Lower leg skin (tissue), 4 donors: ENCODE measurements at regions not wholly inside any gene's neighbourhood (a gene's known extent, or its start where the extent isn't known, plus 50 kb on each side); places are given as distances from the start of the nearest gene placed in this dataset.
"Not testable (repeated sequence)": the region's sequence is repeated elsewhere in the genome, so short reads cannot be mapped to it uniquely, and the experiment has no call there.

Source experiments
- DNase-seq, 2 donors: peaks; one replicate each; pipeline ENCODE4 v3.0.0-alpha.2; 2019; ENCODE audit warnings: low spot score in 2 of 2
- H3K4me3 ChIP-seq: fragments of 200-600 bp; sonication (generic); 2 replicates; pipeline ENCODE4 v1.5.1; 2017; ENCODE audit warnings: mild to moderate bottlenecking, low read depth; ENCODE audit not compliant: poor library complexity, severe bottlenecking
- POLR2A ChIP-seq, 2 donors: fragments of 450-650 bp; IDR thresholded peaks; one replicate each; pipeline ENCODE4 v1.6.1; 2016 to 2017; ENCODE audit warnings: antibody characterized with exemption in 2 of 2, mild to moderate bottlenecking in 1 of 2, moderate library complexity in 1 of 2
- WGBS, 2 donors: methylation state at CpG; one replicate each; pipeline ENCODE4 v1.1.5; 2018; 5-methylcytosine and 5-hydroxymethylcytosine counted together
- intact Hi-C: fragments of 100-400 bp; cut with DNase I; formaldehyde crosslinking; loops from one replicate; pipeline ENCODE4 v1.15.0; 2023; ENCODE audit warnings: low total_unique reads
- TF ChIP-seq, protein P1 (sequence below), 3 donors: fragments of 450-650 bp; IDR thresholded peaks; one replicate each; pipeline ENCODE4 v1.5.1; 2016; ENCODE audit warnings: antibody characterized with exemption in 3 of 3, mild to moderate bottlenecking in 3 of 3, moderate library complexity in 2 of 3

DNA sequence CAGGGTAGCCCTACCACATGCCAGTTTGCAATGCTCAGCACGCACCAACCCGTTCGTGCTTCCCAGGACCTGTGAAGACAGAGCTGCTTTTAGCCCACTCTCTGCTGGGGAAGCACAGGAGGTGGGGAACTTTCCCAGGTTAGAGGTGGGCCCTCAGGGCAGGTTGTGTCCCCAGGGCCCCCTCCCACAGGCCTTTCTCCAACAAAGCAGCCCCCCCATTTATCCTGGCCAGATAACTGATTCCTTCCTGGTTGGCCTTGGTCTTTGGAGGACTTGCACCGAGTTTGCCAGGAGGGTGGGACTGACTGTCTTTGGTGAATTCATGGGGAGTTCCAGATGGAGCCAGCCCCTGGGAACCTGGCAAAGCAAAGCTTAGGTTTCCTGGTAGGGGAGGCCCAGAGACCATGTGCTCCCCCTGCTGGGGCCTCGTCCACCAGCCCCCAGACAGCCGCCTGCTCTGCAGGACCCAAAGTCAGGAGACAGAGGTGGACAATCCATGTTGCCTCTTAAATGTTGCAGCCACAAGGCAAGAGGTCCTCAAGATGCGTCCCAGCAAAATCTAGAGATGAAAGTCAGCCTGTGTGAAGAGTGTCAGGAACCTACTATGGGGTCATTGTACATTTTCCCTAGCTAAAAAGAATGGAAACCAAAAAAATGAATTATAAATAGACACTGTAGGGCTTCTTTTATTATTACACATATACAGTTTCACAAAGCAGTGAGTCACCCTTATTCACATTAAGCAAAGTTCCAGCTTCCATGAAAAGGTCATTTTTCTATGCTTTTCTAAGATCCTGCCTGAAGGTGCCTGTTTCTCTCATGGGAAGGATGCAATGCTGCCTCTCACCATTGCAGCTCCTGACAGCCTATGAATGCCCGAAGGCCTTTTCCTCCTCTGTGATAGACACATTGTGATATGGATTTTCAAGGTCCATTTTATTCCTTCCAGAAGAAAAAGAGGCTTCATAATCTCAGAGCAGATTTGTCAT is 497.8 kb downstream of the PREX1 start:
- 63 to 78% methylated on average over 8 of the region's 8 CpGs for WGBS, 2 donors
- DNase-seq = no peak
- no peak for TF ChIP-seq POLR2A (IDR thresholded peaks at IDR 0.05)
- TF ChIP-seq, protein P1, sequence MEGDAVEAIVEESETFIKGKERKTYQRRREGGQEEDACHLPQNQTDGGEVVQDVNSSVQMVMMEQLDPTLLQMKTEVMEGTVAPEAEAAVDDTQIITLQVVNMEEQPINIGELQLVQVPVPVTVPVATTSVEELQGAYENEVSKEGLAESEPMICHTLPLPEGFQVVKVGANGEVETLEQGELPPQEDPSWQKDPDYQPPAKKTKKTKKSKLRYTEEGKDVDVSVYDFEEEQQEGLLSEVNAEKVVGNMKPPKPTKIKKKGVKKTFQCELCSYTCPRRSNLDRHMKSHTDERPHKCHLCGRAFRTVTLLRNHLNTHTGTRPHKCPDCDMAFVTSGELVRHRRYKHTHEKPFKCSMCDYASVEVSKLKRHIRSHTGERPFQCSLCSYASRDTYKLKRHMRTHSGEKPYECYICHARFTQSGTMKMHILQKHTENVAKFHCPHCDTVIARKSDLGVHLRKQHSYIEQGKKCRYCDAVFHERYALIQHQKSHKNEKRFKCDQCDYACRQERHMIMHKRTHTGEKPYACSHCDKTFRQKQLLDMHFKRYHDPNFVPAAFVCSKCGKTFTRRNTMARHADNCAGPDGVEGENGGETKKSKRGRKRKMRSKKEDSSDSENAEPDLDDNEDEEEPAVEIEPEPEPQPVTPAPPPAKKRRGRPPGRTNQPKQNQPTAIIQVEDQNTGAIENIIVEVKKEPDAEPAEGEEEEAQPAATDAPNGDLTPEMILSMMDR (IDR thresholded peaks at IDR 0.05) = no peak
- H3K4me3 ChIP-seq = no peak overlapping the region
- intact Hi-C loops = no loop called here

- intact Hi-C loops = no loop called here
- H3K4me3 ChIP-seq = no peak overlapping the region
- TF ChIP-seq POLR2A (IDR thresholded peaks at IDR 0.05) = no peak
- TF ChIP-seq, protein P1 (IDR thresholded peaks at IDR 0.05) = no peak
- no peak for DNase-seq
- 50 to 51% methylated on average over 4 of the region's 4 CpGs for WGBS, 2 donors
These were observed 498.7 kb downstream of the PREX1 start for GRCh38 chr20:48329031-48329615.

DNA sequence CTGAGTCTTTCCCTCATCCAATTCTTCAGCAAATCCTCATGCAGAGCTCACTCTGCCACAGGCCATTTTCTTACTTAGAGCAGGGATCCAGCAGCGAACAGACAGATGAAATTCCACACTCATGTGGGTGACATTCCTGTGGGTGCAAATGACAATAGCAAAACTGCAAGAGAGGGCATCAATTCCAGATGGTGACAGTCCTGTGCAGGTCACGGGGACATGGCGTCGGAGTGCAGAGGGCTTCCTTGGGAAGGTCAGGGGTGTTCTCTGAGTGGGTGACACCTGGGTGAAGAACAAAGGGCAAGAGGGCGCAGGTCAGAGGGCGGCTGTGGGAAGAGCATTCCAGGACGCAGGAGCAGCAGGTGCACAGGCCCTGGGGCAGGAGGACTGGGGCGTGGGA is 500.0 kb downstream of the PREX1 start:
- H3K4me3 ChIP-seq, DNase-seq, intact Hi-C loops: not testable (repeated sequence)
- whole genome bisulfite sequencing, 2 donors = 91 to 92% methylated on average over 8 of the region's 8 CpGs

DNA sequence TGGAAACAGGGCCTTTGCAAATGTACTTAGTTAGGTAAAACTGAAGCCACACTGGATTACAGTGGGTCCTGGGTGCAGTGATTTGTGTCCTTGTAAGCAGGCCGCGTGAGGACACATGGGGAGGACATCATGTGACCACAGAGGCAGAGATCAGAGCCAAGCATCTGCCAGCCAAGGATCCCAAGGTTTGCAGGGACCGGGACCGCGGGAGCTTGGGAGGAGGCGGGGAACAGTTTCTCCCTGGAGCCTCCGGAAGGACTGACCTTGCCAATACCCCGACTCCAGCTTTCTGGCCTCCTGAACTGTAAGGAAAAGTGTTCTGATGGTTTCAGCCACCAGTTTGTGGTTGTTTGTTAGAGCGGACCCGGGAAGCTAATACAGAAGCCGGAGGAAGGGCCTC is 500.9 kb downstream of the PREX1 start:
- DNase-seq = no peak
- WGBS, 2 donors = 61 to 67% methylated on average over 11 of the region's 11 CpGs
- intact Hi-C loops = no loop called here
- no peak overlapping the region for H3K4me3 ChIP-seq
- no peak for TF ChIP-seq POLR2A (IDR thresholded peaks at IDR 0.05)
- TF ChIP-seq, protein P1 (IDR thresholded peaks at IDR 0.05) = no peak

- TF ChIP-seq POLR2A (IDR thresholded peaks at IDR 0.05) = no peak
- TF ChIP-seq, protein P1 (IDR thresholded peaks at IDR 0.05) = no peak
- 96% methylated on average over 4 of the region's 4 CpGs; no CpG with 5 or more reads in 1 of the 2 donors for WGBS, 2 donors
- DNase-seq = no peak
- no peak overlapping the region for H3K4me3 ChIP-seq
- intact Hi-C loops = no loop called here
These were observed 501.4 kb downstream of the PREX1 start for GRCh38 chr20:48326434-48326691.

GRCh38 chr20:48325656-48326433 is 502.0 kb downstream of the PREX1 start:
- intact Hi-C loops = no loop called here
- TF ChIP-seq, protein P1 (IDR thresholded peaks at IDR 0.05) = no peak
- TF ChIP-seq POLR2A (IDR thresholded peaks at IDR 0.05) = no peak
- 86 to 92% methylated on average over 29 to 31 of the region's 31 CpGs for WGBS, 2 donors
- H3K4me3 ChIP-seq = no peak overlapping the region
- DNase-seq = no peak
